ENCODE measurements at regions not wholly inside any gene's neighbourhood (a gene's known extent, or its start where the extent isn't known, plus 50 kb on each side); places are given as distances from the start of the nearest gene placed in this dataset.
"Not testable (repeated sequence)": the region's sequence is repeated elsewhere in the genome, so short reads cannot be mapped to it uniquely, and the experiment has no call there.

- Histone ChIP-seq H3K27ac (peak overlapping the region in 1 of 2 donors; percentile 62), H3K27me3 (replicated peaks; ENCODE audit: insufficient read depth) (no peaks in the 10 kb centered on the region), H3K36me3 (no peaks in the 10 kb centered on the region), H3K4me1 (ENCODE audit: control insufficient read depth in 1 of 2, low read depth in 2 of 2) (peaks cover 12 to 35% of the 10 kb centered on the region in 2 donors), H3K4me3 (peak overlapping the region; percentile 60), H3K9me3 (no peaks in the 10 kb centered on the region)
- no peak for TF ChIP-seq CTCF (IDR thresholded peaks at IDR 0.05)
- DNase-seq (ENCODE audit: low spot score) (no peak), ATAC-seq (ENCODE audit: insufficient number of reproducible peaks, low FRiP score, low read depth) (no peak)
Observed at GRCh38 chr4:53703267-53703655, 112.0 kb upstream of the LNX1 start.

GRCh38 chr4:53702334-53703266, 111.3 kb upstream of the LNX1 start:
- Histone ChIP-seq H3K36me3 (no peaks in the 10 kb centered on the region), H3K9me3 (no peaks in the 10 kb centered on the region), H3K27me3 (replicated peaks; ENCODE audit: insufficient read depth) (no peaks in the 10 kb centered on the region), H3K27ac (peak overlapping the region; percentile 31 to 62), H3K4me3 (peak overlapping the region; percentile 60), H3K4me1 (ENCODE audit: control insufficient read depth in 1 of 2, low read depth in 2 of 2) (peaks cover 12 to 35% of the 10 kb centered on the region in 2 donors)
- ATAC-seq (ENCODE audit: insufficient number of reproducible peaks, low FRiP score, low read depth) (peak; percentile 20), DNase-seq (ENCODE audit: low spot score) (peak; percentile 14)
- no peak for TF ChIP-seq CTCF (IDR thresholded peaks at IDR 0.05)

- not testable (repeated sequence) for ATAC-seq (ENCODE audit: insufficient number of reproducible peaks, low FRiP score, low read depth); H3K27ac ChIP-seq; H3K27me3 ChIP-seq (replicated peaks; ENCODE audit: insufficient read depth); H3K9me3 ChIP-seq; H3K36me3 ChIP-seq; H3K4me3 ChIP-seq; DNase-seq (ENCODE audit: low spot score)
- H3K4me1 ChIP-seq (ENCODE audit: control insufficient read depth in 1 of 2, low read depth in 2 of 2), result peaks cover 12 to 34% of the 10 kb centered on the region in 2 donors
Observed at GRCh38 chr4:53701260-53701659, 110.0 kb upstream of the LNX1 start.

- H3K36me3 ChIP-seq; DNase-seq (ENCODE audit: low spot score); ATAC-seq (ENCODE audit: insufficient number of reproducible peaks, low FRiP score, low read depth): not testable (repeated sequence)
Observed at GRCh38 chr4:53699310-53699709, 108.0 kb upstream of the LNX1 start.

GRCh38 chr4:53697016-53697685, 105.9 kb upstream of the LNX1 start:
- no peak for DNase-seq (ENCODE audit: low spot score)
- no peak for TF ChIP-seq CTCF (IDR thresholded peaks at IDR 0.05)
- Histone ChIP-seq H3K27ac (no peak overlapping the region), H3K27me3 (replicated peaks; ENCODE audit: insufficient read depth) (no peaks in the 10 kb centered on the region), H3K9me3 (no peaks in the 10 kb centered on the region), H3K4me3 (no peak overlapping the region), H3K36me3 (no peaks in the 10 kb centered on the region), H3K4me1 (ENCODE audit: control insufficient read depth in 1 of 2, low read depth in 2 of 2) (peaks cover 0 to 2% of the 10 kb centered on the region in 2 donors)
- no peak for ATAC-seq (ENCODE audit: insufficient number of reproducible peaks, low FRiP score, low read depth)

More at GRCh38 chr4:53699310-53699709, 108.0 kb upstream of the LNX1 start:
- H3K27me3 ChIP-seq (replicated peaks; ENCODE audit: insufficient read depth); H3K27ac ChIP-seq; H3K9me3 ChIP-seq; H3K4me3 ChIP-seq: not testable (repeated sequence)
- H3K4me1 ChIP-seq (ENCODE audit: control insufficient read depth in 1 of 2, low read depth in 2 of 2), result peaks cover 9 to 21% of the 10 kb centered on the region in 2 donors
